Testis (tissue), 2 donors: ENCODE measurements at regions not wholly inside any gene's neighbourhood (a gene's known extent, or its start where the extent isn't known, plus 50 kb on each side); places are given as distances from the start of the nearest gene placed in this dataset.

Source experiments
- DNase-seq: peaks from one replicate; pipeline ENCODE4 v3.0.0-alpha.2; 2019
- H3K27ac ChIP-seq, 2 donors: fragments of 200-600 bp; sonication (generic); one replicate each; pipeline ENCODE4 v1.5.1; 2019
- H3K27me3 ChIP-seq: fragments of 200-600 bp; sonication (generic); one replicate; pipeline ENCODE4 v1.5.1; 2019
- H3K36me3 ChIP-seq: fragments of 200-600 bp; sonication (generic); one replicate; pipeline ENCODE4 v1.5.1; 2017; ENCODE audit warnings: low read depth; ENCODE audit errors: missing control alignments
- H3K4me1 ChIP-seq: fragments of 200-600 bp; sonication (generic); one replicate; pipeline ENCODE4 v1.5.1; 2019
- H3K4me3 ChIP-seq, 2 donors: fragments of 200-600 bp; sonication (generic); one replicate each; pipeline ENCODE4 v1.5.1; 2017 to 2019
- H3K9me3 ChIP-seq: fragments of 200-600 bp; sonication (generic); one replicate; pipeline ENCODE4 v1.5.1; 2017
- POLR2A ChIP-seq: fragments of 450-650 bp; IDR thresholded peaks from one replicate; pipeline ENCODE4 v1.6.1; 2017; ENCODE audit warnings: antibody characterized with exemption, mild to moderate bottlenecking, moderate library complexity
- WGBS, 2 donors: methylation state at CpG; one replicate each; pipeline ENCODE4 v1.1.5; 2018; 5-methylcytosine and 5-hydroxymethylcytosine counted together
- intact Hi-C: fragments of 100-400 bp; cut with DNase I; formaldehyde crosslinking; loops from one replicate; pipeline ENCODE4 v1.15.1; 2023; ENCODE audit warnings: low total_unique reads
- TF ChIP-seq, protein P1 (sequence below), 3 experiments: fragments of 450-650 bp in 2 of 3; fragments of 200-600 bp in 1 of 3; sonication (generic) in 1 of 3; IDR thresholded peaks; one replicate each; pipeline ENCODE4 v1.5.1; 2016 to 2019; ENCODE audit warnings: antibody characterized with exemption in 3 of 3, mild to moderate bottlenecking in 2 of 3, moderate library complexity in 1 of 3

DNA sequence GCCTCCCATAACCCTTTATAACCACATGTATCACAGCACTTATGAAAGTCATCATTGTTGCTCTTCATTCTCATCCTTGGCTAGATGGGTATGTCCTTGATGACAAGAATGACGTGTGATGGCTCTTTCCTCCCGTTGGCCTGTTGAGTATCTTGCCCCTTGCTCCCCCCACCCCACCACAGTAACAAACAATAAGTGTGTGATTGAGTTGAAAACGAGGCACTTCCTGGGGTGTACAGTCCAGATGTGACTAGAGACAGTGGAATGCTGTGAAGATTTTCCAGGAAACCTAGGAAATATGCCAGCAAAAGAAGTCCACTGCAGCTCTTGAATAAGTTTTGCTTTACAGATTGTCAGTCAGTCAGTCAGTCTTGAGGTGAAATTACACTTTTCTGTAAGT is 262.5 kb downstream of the ELAVL2 start:
- Histone ChIP-seq H3K27me3 (no peaks in the 10 kb centered on the region), H3K9me3 (no peaks in the 10 kb centered on the region), H3K4me3 (no peak overlapping the region), H3K36me3 (no peaks in the 10 kb centered on the region), H3K4me1 (no peaks in the 10 kb centered on the region), H3K27ac (no peak overlapping the region)
- DNase-seq = no peak
- intact Hi-C loops = no loop called here
- 32 to 41% methylated on average over 3 of the region's 3 CpGs for WGBS, 2 donors
- TF ChIP-seq POLR2A = no peak
- TF ChIP-seq, protein P1, sequence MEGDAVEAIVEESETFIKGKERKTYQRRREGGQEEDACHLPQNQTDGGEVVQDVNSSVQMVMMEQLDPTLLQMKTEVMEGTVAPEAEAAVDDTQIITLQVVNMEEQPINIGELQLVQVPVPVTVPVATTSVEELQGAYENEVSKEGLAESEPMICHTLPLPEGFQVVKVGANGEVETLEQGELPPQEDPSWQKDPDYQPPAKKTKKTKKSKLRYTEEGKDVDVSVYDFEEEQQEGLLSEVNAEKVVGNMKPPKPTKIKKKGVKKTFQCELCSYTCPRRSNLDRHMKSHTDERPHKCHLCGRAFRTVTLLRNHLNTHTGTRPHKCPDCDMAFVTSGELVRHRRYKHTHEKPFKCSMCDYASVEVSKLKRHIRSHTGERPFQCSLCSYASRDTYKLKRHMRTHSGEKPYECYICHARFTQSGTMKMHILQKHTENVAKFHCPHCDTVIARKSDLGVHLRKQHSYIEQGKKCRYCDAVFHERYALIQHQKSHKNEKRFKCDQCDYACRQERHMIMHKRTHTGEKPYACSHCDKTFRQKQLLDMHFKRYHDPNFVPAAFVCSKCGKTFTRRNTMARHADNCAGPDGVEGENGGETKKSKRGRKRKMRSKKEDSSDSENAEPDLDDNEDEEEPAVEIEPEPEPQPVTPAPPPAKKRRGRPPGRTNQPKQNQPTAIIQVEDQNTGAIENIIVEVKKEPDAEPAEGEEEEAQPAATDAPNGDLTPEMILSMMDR (IDR thresholded peaks at IDR 0.05) = no peak

DNA sequence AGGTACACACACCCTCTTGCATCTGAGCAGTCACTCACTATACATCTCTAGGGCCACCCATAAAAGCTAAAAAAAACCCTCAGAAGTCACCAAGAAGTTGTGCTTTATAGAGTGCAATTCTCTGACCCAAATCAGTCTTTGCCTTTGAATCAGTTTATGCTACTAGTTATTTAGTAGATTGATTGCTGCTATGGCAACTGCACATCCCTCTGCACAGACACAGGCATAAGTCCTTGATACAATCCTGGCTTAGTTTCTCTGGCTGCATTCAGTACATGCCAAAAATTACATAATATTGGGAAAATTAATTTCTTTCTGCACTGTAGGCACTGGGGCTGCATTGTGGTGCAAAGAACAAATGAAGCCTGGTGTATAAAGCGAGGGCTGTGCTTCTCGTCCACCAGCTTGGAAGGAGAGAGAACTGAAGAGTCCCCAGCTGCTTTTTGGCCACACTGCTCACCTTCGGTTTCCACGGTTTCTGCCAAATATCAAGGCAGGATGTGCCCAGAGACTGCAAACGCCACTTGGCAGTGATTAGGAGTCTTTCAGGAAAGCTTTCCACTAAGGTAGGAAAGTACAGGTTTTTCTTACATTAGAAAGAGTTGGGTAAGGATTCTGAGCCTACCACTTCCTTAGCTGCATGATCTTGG is 258.4 kb downstream of the ELAVL2 start:
- intact Hi-C loops = no loop called here
- Histone ChIP-seq H3K4me1 (no peaks in the 10 kb centered on the region), H3K27me3 (no peaks in the 10 kb centered on the region), H3K4me3 (no peak overlapping the region), H3K36me3 (no peaks in the 10 kb centered on the region), H3K9me3 (no peaks in the 10 kb centered on the region), H3K27ac (no peak overlapping the region)
- 64 to 65% methylated on average over 5 of the region's 5 CpGs for WGBS, 2 donors
- TF ChIP-seq POLR2A = no peak
- TF ChIP-seq, protein P1 (IDR thresholded peaks at IDR 0.05) = no peak
- no peak for DNase-seq

- no peaks in the 10 kb centered on the region for H3K36me3 ChIP-seq
- H3K27me3 ChIP-seq = no peaks in the 10 kb centered on the region
- no peaks in the 10 kb centered on the region for H3K9me3 ChIP-seq
- intact Hi-C loops = no loop called here
- TF ChIP-seq POLR2A = no peak
- TF ChIP-seq, protein P1 (IDR thresholded peaks at IDR 0.05) = no peak
- no peaks in the 10 kb centered on the region for H3K4me1 ChIP-seq
- 74 to 83% methylated on average over 2 of the region's 2 CpGs for WGBS, 2 donors
- no peak for DNase-seq
- no peak overlapping the region for H3K27ac ChIP-seq
- no peak overlapping the region for H3K4me3 ChIP-seq
Measured at GRCh38 chr9:23571414-23572104, 254.5 kb downstream of the ELAVL2 start.

GRCh38 chr9:23573800-23574199 is 252.2 kb downstream of the ELAVL2 start:
- TF ChIP-seq POLR2A = no peak
- TF ChIP-seq, protein P1 (IDR thresholded peaks at IDR 0.05) = no peak
- H3K9me3 ChIP-seq = no peaks in the 10 kb centered on the region
- H3K27me3 ChIP-seq = no peaks in the 10 kb centered on the region
- H3K4me1 ChIP-seq = no peaks in the 10 kb centered on the region
- no peak for DNase-seq
- no peak overlapping the region for H3K4me3 ChIP-seq
- no peak overlapping the region for H3K27ac ChIP-seq
- no peaks in the 10 kb centered on the region for H3K36me3 ChIP-seq
- intact Hi-C loops = no loop called here

DNA sequence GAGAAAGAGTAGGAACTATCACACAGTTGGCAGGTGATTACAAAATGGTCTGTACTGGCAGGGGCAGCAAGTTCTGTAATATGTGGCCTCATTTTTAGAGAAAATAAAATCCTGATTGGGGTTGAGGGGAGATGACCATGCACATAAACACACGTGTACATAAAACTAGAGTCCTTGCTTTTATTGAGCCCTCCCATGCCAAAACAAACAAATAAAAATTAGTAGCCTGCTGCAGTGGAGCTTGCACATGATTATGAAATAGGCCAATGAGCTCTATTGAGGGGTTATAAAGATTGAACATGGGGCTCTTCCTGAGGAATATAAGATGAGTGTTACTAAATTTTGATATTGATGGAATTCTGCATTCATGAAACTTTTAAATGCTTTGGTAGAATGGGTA is 248.4 kb downstream of the ELAVL2 start:
- intact Hi-C loops = no loop called here

More for the DNA sequence above, 248.4 kb downstream of the ELAVL2 start:
- 44 to 58% methylated on average over 1 of the region's 1 CpG for WGBS, 2 donors
- no peak for DNase-seq
- no peaks in the 10 kb centered on the region for H3K36me3 ChIP-seq
- H3K4me3 ChIP-seq = no peak overlapping the region
- no peaks in the 10 kb centered on the region for H3K9me3 ChIP-seq
- H3K27ac ChIP-seq = no peak overlapping the region
- H3K4me1 ChIP-seq = no peaks in the 10 kb centered on the region
- no peak for TF ChIP-seq POLR2A
- TF ChIP-seq, protein P1 (IDR thresholded peaks at IDR 0.05) = no peak
- no peaks in the 10 kb centered on the region for H3K27me3 ChIP-seq
